Endodermal cell (in vitro differentiated cells): ENCODE measurements at regions not wholly inside any gene's neighbourhood (a gene's known extent, or its start where the extent isn't known, plus 50 kb on each side); places are given as distances from the start of the nearest gene placed in this dataset.

Experiments used
- DNase-seq: peaks from one replicate; pipeline ENCODE4 v3.0.0-alpha.2; 2017
- H3K27ac ChIP-seq: 2 replicates; pipeline ENCODE4 v1.5.1; 2013; ENCODE audit warnings: mild to moderate bottlenecking, low read depth, low read length, moderate library complexity
- H3K27me3 ChIP-seq: 2 replicates; pipeline ENCODE4 v1.6.1; 2013; ENCODE audit warnings: mild to moderate bottlenecking, low read length, moderate library complexity; ENCODE audit not compliant: insufficient read depth, control insufficient read depth, poor library complexity, severe bottlenecking
- H3K36me3 ChIP-seq: 2 replicates; pipeline ENCODE4 v1.7.0; 2013; ENCODE audit warnings: mild to moderate bottlenecking, low read length, moderate library complexity; ENCODE audit not compliant: control insufficient read depth, insufficient read depth
- H3K4me1 ChIP-seq: one replicate; pipeline ENCODE4 v1.7.0; 2013; ENCODE audit warnings: low read length; ENCODE audit not compliant: control insufficient read depth, insufficient read depth
- H3K4me3 ChIP-seq: 2 replicates; pipeline ENCODE4 v1.5.1; 2013; ENCODE audit warnings: mild to moderate bottlenecking, low read length, moderate library complexity
- H3K9ac ChIP-seq: 2 replicates; pipeline ENCODE4 v1.6.1; 2013; ENCODE audit warnings: mild to moderate bottlenecking, low read length, moderate library complexity; ENCODE audit not compliant: poor library complexity, severe bottlenecking; ENCODE audit errors: extremely low read depth
- H3K9me3 ChIP-seq: 2 replicates; pipeline ENCODE4 v1.6.1; 2013; ENCODE audit warnings: mild to moderate bottlenecking, low read length, moderate library complexity; ENCODE audit not compliant: control insufficient read depth
- H3K27ac Mint-ChIP-seq: 2 replicates; pipeline ENCODE4 v1.8.0; 2020; ENCODE audit warnings: mixed read lengths
- H3K27me3 Mint-ChIP-seq: 2 replicates; pipeline ENCODE4 v1.8.0; 2021; ENCODE audit warnings: mild to moderate bottlenecking, mixed read lengths; ENCODE audit not compliant: insufficient read depth
- H3K36me3 Mint-ChIP-seq: 2 replicates; pipeline ENCODE4 v1.8.0; 2020; ENCODE audit warnings: low read depth, mixed read lengths
- H3K4me1 Mint-ChIP-seq: 2 replicates; pipeline ENCODE4 v1.8.0; 2020; ENCODE audit warnings: mixed read lengths
- H3K4me3 Mint-ChIP-seq: 2 replicates; pipeline ENCODE4 v1.8.0; 2020; ENCODE audit warnings: mild to moderate bottlenecking, moderate library complexity, mixed read lengths
- H3K9me3 Mint-ChIP-seq: 2 replicates; pipeline ENCODE4 v1.8.0; 2020; ENCODE audit warnings: mild to moderate bottlenecking, mixed read lengths
- CTCF ChIP-seq: fragments of 200-600 bp; sonication (generic); conservative IDR thresholded peaks from 2 replicates; pipeline ENCODE4 v1.5.0; 2021; ENCODE audit warnings: antibody characterized with exemption, mild to moderate bottlenecking
- WGBS, 2 experiments: methylation state at CpG; one replicate each; pipeline versions ENCODE4 v1.1.5 to v1.1.7; 2013; ENCODE audit warnings: missing lambda C conversion rate in 2 of 2, mixed read lengths in 1 of 2; ENCODE audit not compliant: insufficient coverage in 1 of 2, insufficient read length in 1 of 2; 5-methylcytosine and 5-hydroxymethylcytosine counted together

- peaks cover 23% of the 10 kb centered on the region for H3K27me3 ChIP-seq
- H3K27me3 Mint-ChIP-seq = peaks cover 64% of the 10 kb centered on the region
These were observed 478.3 kb upstream of the RUNX1 start for GRCh38 chr21:35527358-35527757.

GRCh38 chr21:35525443-35525842 lies 476.3 kb upstream of the RUNX1 start:
- H3K27me3 ChIP-seq = peaks cover 11% of the 10 kb centered on the region
- 88 to 90% methylated on average over 2 of the region's 2 CpGs for WGBS, 2 experiments
- DNase-seq = no peak
- H3K36me3 Mint-ChIP-seq = no peaks in the 10 kb centered on the region
- no peak for TF ChIP-seq CTCF
- H3K27ac ChIP-seq = no peak overlapping the region
- H3K27me3 Mint-ChIP-seq = peaks cover 64% of the 10 kb centered on the region
- peaks cover 49% of the 10 kb centered on the region for H3K4me1 Mint-ChIP-seq
- peaks cover 16% of the 10 kb centered on the region for H3K9me3 ChIP-seq
- H3K27ac Mint-ChIP-seq = peak overlapping the region; percentile 63
- H3K4me3 Mint-ChIP-seq = no peak overlapping the region
- H3K9ac ChIP-seq = no peak overlapping the region
- H3K36me3 ChIP-seq = no peaks in the 10 kb centered on the region
- H3K9me3 Mint-ChIP-seq = no peaks in the 10 kb centered on the region
- H3K4me1 ChIP-seq = peaks cover 20% of the 10 kb centered on the region
- H3K4me3 ChIP-seq = no peak overlapping the region

More at GRCh38 chr21:35527358-35527757, 478.3 kb upstream of the RUNX1 start:
- TF ChIP-seq CTCF = no peak
- peaks cover 32% of the 10 kb centered on the region for H3K4me1 Mint-ChIP-seq
- 96% methylated on average over 1 of the region's 1 CpG; no CpG with 5 or more reads in 1 of the 2 experiments for WGBS, 2 experiments
- H3K4me3 Mint-ChIP-seq = no peak overlapping the region
- H3K4me3 ChIP-seq = no peak overlapping the region
- no peak for DNase-seq
- H3K36me3 Mint-ChIP-seq = no peaks in the 10 kb centered on the region
- H3K36me3 ChIP-seq = no peaks in the 10 kb centered on the region
- no peak overlapping the region for H3K27ac ChIP-seq
- H3K9ac ChIP-seq = no peak overlapping the region
- H3K27ac Mint-ChIP-seq = no peak overlapping the region
- no peaks in the 10 kb centered on the region for H3K9me3 Mint-ChIP-seq
- peaks cover 12% of the 10 kb centered on the region for H3K4me1 ChIP-seq
- peaks cover 16% of the 10 kb centered on the region for H3K9me3 ChIP-seq

GRCh38 chr21:35521852-35522505 lies 472.9 kb upstream of the RUNX1 start:
- no peaks in the 10 kb centered on the region for H3K27me3 ChIP-seq
- peaks cover 51% of the 10 kb centered on the region for H3K4me1 Mint-ChIP-seq
- H3K27me3 Mint-ChIP-seq = peaks cover 51% of the 10 kb centered on the region
- no peak for TF ChIP-seq CTCF
- H3K9me3 Mint-ChIP-seq = no peaks in the 10 kb centered on the region
- no peak overlapping the region for H3K27ac ChIP-seq
- 93 to 98% methylated on average over 6 to 10 of the region's 10 CpGs for WGBS, 2 experiments
- no peak overlapping the region for H3K27ac Mint-ChIP-seq
- no peak for DNase-seq
- peaks cover 20% of the 10 kb centered on the region for H3K4me1 ChIP-seq
- H3K36me3 ChIP-seq = no peaks in the 10 kb centered on the region
- H3K36me3 Mint-ChIP-seq = no peaks in the 10 kb centered on the region
- peaks cover 12% of the 10 kb centered on the region for H3K9me3 ChIP-seq
- H3K4me3 Mint-ChIP-seq = no peak overlapping the region
- no peak overlapping the region for H3K4me3 ChIP-seq
- H3K9ac ChIP-seq = no peak overlapping the region
